ENCODE measurements at regions not wholly inside any gene's neighbourhood (a gene's known extent, or its start where the extent isn't known, plus 50 kb on each side); places are given as distances from the start of the nearest gene placed in this dataset.
A peak's percentile ranks its signal among the peaks of the same experiment; 100 is the strongest.

GRCh38 chr9:16197578-16198370 is 644.9 kb downstream of the CCDC171 start:
- H3K27ac ChIP-seq (ENCODE audit: low read depth, low read length, severe bottlenecking), result peak overlapping the region; percentile 16
- WGBS, 2 experiments (ENCODE audit: insufficient coverage in 2 of 2), result 87 to 95% methylated on average over 17 of the region's 20 CpGs
- H3K36me3 ChIP-seq (ENCODE audit: control insufficient read depth, insufficient read depth, low read length), result no peaks in the 10 kb centered on the region

GRCh38 chr9:16198996-16199395 is 646.2 kb downstream of the CCDC171 start:
- Histone ChIP-seq H3K9me3 (ENCODE audit: control insufficient read depth, low read length) (no peaks in the 10 kb centered on the region), H3K4me3 (ENCODE audit: extremely low read depth, insufficient read depth, low read length, poor library complexity, severe bottlenecking) (no peak overlapping the region), H3K27ac (ENCODE audit: low read depth, low read length, severe bottlenecking) (no peak overlapping the region), H3K4me1 (ENCODE audit: control insufficient read depth, insufficient read depth, low read length, poor library complexity, severe bottlenecking) (peaks cover 35% of the 10 kb centered on the region), H3K36me3 (ENCODE audit: control insufficient read depth, insufficient read depth, low read length) (no peaks in the 10 kb centered on the region)
- 95 to 97% methylated on average over 4 to 5 of the region's 6 CpGs for WGBS, 2 experiments (ENCODE audit: insufficient coverage in 2 of 2)

More at GRCh38 chr9:16197578-16198370, 644.9 kb downstream of the CCDC171 start:
- Histone ChIP-seq H3K4me3 (ENCODE audit: extremely low read depth, insufficient read depth, low read length, poor library complexity, severe bottlenecking) (no peak overlapping the region), H3K9me3 (ENCODE audit: control insufficient read depth, low read length) (no peaks in the 10 kb centered on the region), H3K4me1 (ENCODE audit: control insufficient read depth, insufficient read depth, low read length, poor library complexity, severe bottlenecking) (peaks cover 34% of the 10 kb centered on the region)

- Histone ChIP-seq H3K4me3 (ENCODE audit: extremely low read depth, insufficient read depth, low read length, poor library complexity, severe bottlenecking) (no peak overlapping the region), H3K36me3 (ENCODE audit: control insufficient read depth, insufficient read depth, low read length) (no peaks in the 10 kb centered on the region), H3K4me1 (ENCODE audit: control insufficient read depth, insufficient read depth, low read length, poor library complexity, severe bottlenecking) (peaks cover 31% of the 10 kb centered on the region), H3K9me3 (ENCODE audit: control insufficient read depth, low read length) (peaks cover 5% of the 10 kb centered on the region), H3K27ac (ENCODE audit: low read depth, low read length, severe bottlenecking) (no peak overlapping the region)
- WGBS, 2 experiments (ENCODE audit: insufficient coverage in 2 of 2), result 86 to 100% methylated on average over 1 of the region's 1 CpG
Observed at GRCh38 chr9:16202221-16202620, 649.4 kb downstream of the CCDC171 start.

GRCh38 chr9:16202914-16203728 is 650.3 kb downstream of the CCDC171 start:
- WGBS, 2 experiments (ENCODE audit: insufficient coverage in 2 of 2), result 83% methylated on average over 15 to 16 of the region's 17 CpGs
- H3K27ac ChIP-seq (ENCODE audit: low read depth, low read length, severe bottlenecking), result peak overlapping the region; percentile 88
- no peaks in the 10 kb centered on the region for H3K36me3 ChIP-seq (ENCODE audit: control insufficient read depth, insufficient read depth, low read length)
- no peak overlapping the region for H3K4me3 ChIP-seq (ENCODE audit: extremely low read depth, insufficient read depth, low read length, poor library complexity, severe bottlenecking)
- peaks cover 5% of the 10 kb centered on the region for H3K9me3 ChIP-seq (ENCODE audit: control insufficient read depth, low read length)
- peaks cover 23% of the 10 kb centered on the region for H3K4me1 ChIP-seq (ENCODE audit: control insufficient read depth, insufficient read depth, low read length, poor library complexity, severe bottlenecking)

- H3K4me3 ChIP-seq (ENCODE audit: extremely low read depth, insufficient read depth, low read length, poor library complexity, severe bottlenecking), result no peak overlapping the region
- H3K9me3 ChIP-seq (ENCODE audit: control insufficient read depth, low read length), result peaks cover 5% of the 10 kb centered on the region
- H3K4me1 ChIP-seq (ENCODE audit: control insufficient read depth, insufficient read depth, low read length, poor library complexity, severe bottlenecking), result peaks cover 23% of the 10 kb centered on the region
- WGBS, 2 experiments (ENCODE audit: insufficient coverage in 2 of 2), result 88 to 94% methylated on average over 11 to 12 of the region's 14 CpGs
- peak overlapping the region; percentile 47 for H3K27ac ChIP-seq (ENCODE audit: low read depth, low read length, severe bottlenecking)
- H3K36me3 ChIP-seq (ENCODE audit: control insufficient read depth, insufficient read depth, low read length), result no peaks in the 10 kb centered on the region
Observed at GRCh38 chr9:16203729-16204573, 651.1 kb downstream of the CCDC171 start.

- no peaks in the 10 kb centered on the region for H3K36me3 ChIP-seq (ENCODE audit: control insufficient read depth, insufficient read depth, low read length)
- peaks cover 5% of the 10 kb centered on the region for H3K9me3 ChIP-seq (ENCODE audit: control insufficient read depth, low read length)
- H3K27ac ChIP-seq (ENCODE audit: low read depth, low read length, severe bottlenecking), result no peak overlapping the region
- no peak overlapping the region for H3K4me3 ChIP-seq (ENCODE audit: extremely low read depth, insufficient read depth, low read length, poor library complexity, severe bottlenecking)
- peaks cover 23% of the 10 kb centered on the region for H3K4me1 ChIP-seq (ENCODE audit: control insufficient read depth, insufficient read depth, low read length, poor library complexity, severe bottlenecking)
- WGBS, 2 experiments (ENCODE audit: insufficient coverage in 2 of 2), result 76 to 94% methylated on average over 2 of the region's 2 CpGs
Observed at GRCh38 chr9:16205455-16205854, 652.6 kb downstream of the CCDC171 start.

- H3K4me1 ChIP-seq (ENCODE audit: control insufficient read depth, insufficient read depth, low read length, poor library complexity, severe bottlenecking), result peaks cover 23% of the 10 kb centered on the region
- H3K27ac ChIP-seq (ENCODE audit: low read depth, low read length, severe bottlenecking), result peak overlapping the region; percentile 24
- H3K9me3 ChIP-seq (ENCODE audit: control insufficient read depth, low read length), result peaks cover 5% of the 10 kb centered on the region
- WGBS, 2 experiments (ENCODE audit: insufficient coverage in 2 of 2), result 83 to 100% methylated on average over 2 to 3 of the region's 3 CpGs
- H3K36me3 ChIP-seq (ENCODE audit: control insufficient read depth, insufficient read depth, low read length), result no peaks in the 10 kb centered on the region
- no peak overlapping the region for H3K4me3 ChIP-seq (ENCODE audit: extremely low read depth, insufficient read depth, low read length, poor library complexity, severe bottlenecking)
Observed at GRCh38 chr9:16206518-16206917, 653.7 kb downstream of the CCDC171 start.

GRCh38 chr9:16207161-16207560 is 654.3 kb downstream of the CCDC171 start:
- peaks cover 5% of the 10 kb centered on the region for H3K9me3 ChIP-seq (ENCODE audit: control insufficient read depth, low read length)
- peaks cover 22% of the 10 kb centered on the region for H3K4me1 ChIP-seq (ENCODE audit: control insufficient read depth, insufficient read depth, low read length, poor library complexity, severe bottlenecking)
- H3K4me3 ChIP-seq (ENCODE audit: extremely low read depth, insufficient read depth, low read length, poor library complexity, severe bottlenecking), result no peak overlapping the region
- WGBS, 2 experiments (ENCODE audit: insufficient coverage in 2 of 2), result 52 to 64% methylated on average over 9 of the region's 9 CpGs
- no peak overlapping the region for H3K27ac ChIP-seq (ENCODE audit: low read depth, low read length, severe bottlenecking)
- H3K36me3 ChIP-seq (ENCODE audit: control insufficient read depth, insufficient read depth, low read length), result no peaks in the 10 kb centered on the region

GRCh38 chr9:16210440-16210839 is 657.6 kb downstream of the CCDC171 start:
- Histone ChIP-seq H3K4me1 (ENCODE audit: control insufficient read depth, insufficient read depth, low read length, poor library complexity, severe bottlenecking) (no peaks in the 10 kb centered on the region), H3K9me3 (ENCODE audit: control insufficient read depth, low read length) (peaks cover 5% of the 10 kb centered on the region), H3K36me3 (ENCODE audit: control insufficient read depth, insufficient read depth, low read length) (no peaks in the 10 kb centered on the region), H3K4me3 (ENCODE audit: extremely low read depth, insufficient read depth, low read length, poor library complexity, severe bottlenecking) (no peak overlapping the region), H3K27ac (ENCODE audit: low read depth, low read length, severe bottlenecking) (no peak overlapping the region)
- 80% methylated on average over 1 of the region's 1 CpG; no CpG with 5 or more reads in 1 of the 2 experiments for WGBS, 2 experiments (ENCODE audit: insufficient coverage in 2 of 2)

- Histone ChIP-seq H3K27ac (ENCODE audit: low read depth, low read length, severe bottlenecking) (no peak overlapping the region), H3K4me3 (ENCODE audit: extremely low read depth, insufficient read depth, low read length, poor library complexity, severe bottlenecking) (no peak overlapping the region), H3K9me3 (ENCODE audit: control insufficient read depth, low read length) (no peaks in the 10 kb centered on the region), H3K4me1 (ENCODE audit: control insufficient read depth, insufficient read depth, low read length, poor library complexity, severe bottlenecking) (no peaks in the 10 kb centered on the region), H3K36me3 (ENCODE audit: control insufficient read depth, insufficient read depth, low read length) (no peaks in the 10 kb centered on the region)
- WGBS, 2 experiments (ENCODE audit: insufficient coverage in 2 of 2), result 88 to 95% methylated on average over 3 of the region's 3 CpGs
Observed at GRCh38 chr9:16211946-16212345, 658.5 kb downstream of the BNC2 start.
